LNCaP clone FGC (cell line): ENCODE measurements at regions not wholly inside any gene's neighbourhood (a gene's known extent, or its start where the extent isn't known, plus 50 kb on each side); places are given as distances from the start of the nearest gene placed in this dataset.
"Not testable (repeated sequence)": the region's sequence is repeated elsewhere in the genome, so short reads cannot be mapped to it uniquely, and the experiment has no call there.

Experiments used
- DNase-seq: peaks from one replicate; pipeline ENCODE4 v3.0.0-alpha.2; 2011; ENCODE audit warnings: low read depth
- H3K4me3 ChIP-seq: 2 replicates; pipeline ENCODE4 v1.5.1; 2011; ENCODE audit warnings: mild to moderate bottlenecking, low read depth, low read length, control low read depth
- TF ChIP-seq, protein P1 (sequence below): IDR thresholded peaks from 2 replicates; pipeline ENCODE4 v1.5.1; 2012; ENCODE audit warnings: mild to moderate bottlenecking; ENCODE audit not compliant: control insufficient read depth, insufficient read depth; ENCODE audit errors: extremely low read depth

DNA sequence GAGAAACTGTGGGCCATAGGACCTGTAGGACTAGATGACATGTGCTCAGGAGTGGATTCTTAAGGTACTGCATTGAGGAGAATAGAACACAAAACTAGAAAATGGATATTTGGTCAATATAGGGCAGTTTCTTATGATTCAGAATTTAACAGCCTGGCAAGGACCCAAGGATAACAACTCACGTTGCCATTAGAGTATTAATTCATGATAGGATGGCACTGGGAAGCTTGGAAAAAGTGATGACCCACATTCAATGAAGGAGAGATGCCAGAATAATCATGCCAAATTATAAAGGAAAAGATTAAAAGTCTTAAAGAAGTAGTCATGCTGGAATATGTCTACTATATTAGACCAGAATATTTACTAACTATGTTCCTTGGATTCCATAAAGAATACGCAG lies 594.5 kb downstream of the ANKRD50 start:
- H3K4me3 ChIP-seq: no peak overlapping the region
- TF ChIP-seq, protein P1, sequence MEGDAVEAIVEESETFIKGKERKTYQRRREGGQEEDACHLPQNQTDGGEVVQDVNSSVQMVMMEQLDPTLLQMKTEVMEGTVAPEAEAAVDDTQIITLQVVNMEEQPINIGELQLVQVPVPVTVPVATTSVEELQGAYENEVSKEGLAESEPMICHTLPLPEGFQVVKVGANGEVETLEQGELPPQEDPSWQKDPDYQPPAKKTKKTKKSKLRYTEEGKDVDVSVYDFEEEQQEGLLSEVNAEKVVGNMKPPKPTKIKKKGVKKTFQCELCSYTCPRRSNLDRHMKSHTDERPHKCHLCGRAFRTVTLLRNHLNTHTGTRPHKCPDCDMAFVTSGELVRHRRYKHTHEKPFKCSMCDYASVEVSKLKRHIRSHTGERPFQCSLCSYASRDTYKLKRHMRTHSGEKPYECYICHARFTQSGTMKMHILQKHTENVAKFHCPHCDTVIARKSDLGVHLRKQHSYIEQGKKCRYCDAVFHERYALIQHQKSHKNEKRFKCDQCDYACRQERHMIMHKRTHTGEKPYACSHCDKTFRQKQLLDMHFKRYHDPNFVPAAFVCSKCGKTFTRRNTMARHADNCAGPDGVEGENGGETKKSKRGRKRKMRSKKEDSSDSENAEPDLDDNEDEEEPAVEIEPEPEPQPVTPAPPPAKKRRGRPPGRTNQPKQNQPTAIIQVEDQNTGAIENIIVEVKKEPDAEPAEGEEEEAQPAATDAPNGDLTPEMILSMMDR: no peak

DNA sequence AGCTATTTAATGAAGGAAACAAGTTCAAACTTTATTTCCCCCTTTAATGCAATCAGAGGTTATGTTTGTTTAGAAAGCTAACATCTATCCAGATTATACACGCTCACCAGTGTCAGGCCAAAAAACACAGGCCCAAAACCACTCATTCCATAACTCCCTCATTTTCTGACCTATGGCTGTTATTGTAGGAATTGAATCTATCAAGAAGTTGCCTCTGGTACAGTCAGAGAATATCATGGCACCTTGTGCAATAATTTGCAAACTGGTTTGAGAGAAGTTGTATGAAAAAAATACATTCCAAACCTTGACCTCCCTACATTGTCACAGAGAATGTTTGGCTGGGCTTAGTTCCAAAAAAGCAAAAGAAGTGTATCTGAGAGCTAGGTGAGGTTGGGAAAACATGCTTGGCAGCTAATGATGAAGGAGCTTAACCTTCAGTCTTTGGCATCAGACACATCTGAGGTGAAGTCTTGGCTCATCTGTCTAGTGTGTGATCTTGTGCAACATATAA lies 591.0 kb downstream of the ANKRD50 start:
- peak; percentile 46 for DNase-seq
- TF ChIP-seq, protein P1: no peak

More for the DNA sequence above, 594.5 kb downstream of the ANKRD50 start:
- no peak for DNase-seq

DNA sequence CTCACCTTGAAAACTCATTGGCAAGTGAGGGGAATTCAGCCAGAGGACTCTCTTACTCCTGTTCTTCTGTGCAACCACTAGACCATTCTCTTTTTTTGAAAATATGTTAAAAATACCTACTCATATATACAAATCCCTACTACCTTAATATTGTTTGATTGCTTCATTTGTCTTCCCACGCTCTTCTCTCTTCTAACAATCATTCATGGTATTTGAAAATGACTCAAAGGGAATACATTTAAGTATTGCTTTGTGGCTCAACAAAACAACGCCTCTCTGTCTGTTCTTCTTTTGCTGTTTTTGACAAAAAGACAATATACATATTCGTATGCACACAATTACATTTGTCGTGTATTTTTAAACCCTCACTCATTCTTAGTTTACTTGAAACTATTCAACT lies 589.4 kb downstream of the ANKRD50 start:
- TF ChIP-seq, protein P1: no peak
- H3K4me3 ChIP-seq: no peak overlapping the region
- DNase-seq: no peak

More for the DNA sequence above, 591.0 kb downstream of the ANKRD50 start:
- no peak overlapping the region for H3K4me3 ChIP-seq

DNA sequence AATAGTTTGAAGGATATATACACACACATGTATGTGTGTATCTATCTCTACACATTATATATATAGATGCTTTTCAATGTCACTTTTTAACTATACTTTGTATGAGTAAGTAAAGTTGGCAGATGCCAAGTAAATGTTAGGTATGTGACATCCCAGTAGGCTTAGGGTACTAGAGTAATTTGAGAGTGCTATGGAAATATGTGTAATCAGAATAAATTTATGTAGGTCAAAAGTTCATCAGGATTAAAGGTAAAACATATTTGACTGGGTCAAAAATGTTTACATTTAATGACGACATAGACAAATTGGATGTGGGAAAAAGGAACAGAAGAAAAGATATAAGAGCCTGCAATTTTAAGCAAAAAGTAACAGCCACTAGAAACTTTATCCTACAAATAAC lies 588.8 kb downstream of the ANKRD50 start:
- TF ChIP-seq, protein P1: no peak
- no peak for DNase-seq

DNA sequence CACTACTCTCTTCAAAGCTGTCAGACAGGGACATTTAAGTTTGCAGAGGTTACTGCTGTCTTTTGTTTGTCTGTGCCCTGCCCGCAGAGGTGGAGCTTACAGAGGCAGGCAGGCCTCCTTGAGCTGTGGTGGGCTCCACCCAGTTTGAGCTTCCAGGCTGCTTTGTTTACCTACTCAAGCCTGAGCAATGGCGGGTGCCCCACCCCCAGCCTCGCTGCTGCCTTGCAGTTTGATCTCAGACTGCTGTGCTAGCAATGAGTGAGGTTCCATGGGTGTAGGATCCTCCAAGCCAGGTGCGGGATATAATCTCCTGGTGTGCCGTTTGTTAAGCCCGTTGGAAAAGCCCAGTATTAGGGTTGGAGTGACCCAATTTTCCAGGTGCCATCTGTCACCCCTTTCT lies 581.2 kb downstream of the ANKRD50 start:
- not testable (repeated sequence) for DNase-seq, H3K4me3 ChIP-seq

More for the DNA sequence above, 588.8 kb downstream of the ANKRD50 start:
- H3K4me3 ChIP-seq: no peak overlapping the region

DNA sequence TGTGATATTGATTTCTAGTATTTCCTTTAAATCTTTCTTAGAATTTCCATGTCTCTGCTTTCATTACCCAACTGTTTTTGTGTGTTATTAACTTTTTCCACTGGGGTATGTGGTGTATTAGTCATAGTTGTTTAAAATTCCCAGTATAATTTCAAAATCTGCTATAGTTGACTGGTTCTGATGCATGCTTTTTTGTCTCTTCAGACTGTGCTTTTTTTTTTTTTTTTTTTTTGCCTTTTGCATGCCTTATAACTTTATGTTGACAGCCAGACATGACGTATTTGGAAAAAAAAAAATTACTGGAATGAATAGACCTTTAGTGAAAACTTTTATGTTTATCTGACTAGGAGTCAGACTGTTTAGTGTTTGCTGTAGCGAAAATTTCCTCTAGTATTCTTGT lies 580.4 kb downstream of the ANKRD50 start:
- no peak for DNase-seq
- TF ChIP-seq, protein P1: no peak
- H3K4me3 ChIP-seq: no peak overlapping the region

DNA sequence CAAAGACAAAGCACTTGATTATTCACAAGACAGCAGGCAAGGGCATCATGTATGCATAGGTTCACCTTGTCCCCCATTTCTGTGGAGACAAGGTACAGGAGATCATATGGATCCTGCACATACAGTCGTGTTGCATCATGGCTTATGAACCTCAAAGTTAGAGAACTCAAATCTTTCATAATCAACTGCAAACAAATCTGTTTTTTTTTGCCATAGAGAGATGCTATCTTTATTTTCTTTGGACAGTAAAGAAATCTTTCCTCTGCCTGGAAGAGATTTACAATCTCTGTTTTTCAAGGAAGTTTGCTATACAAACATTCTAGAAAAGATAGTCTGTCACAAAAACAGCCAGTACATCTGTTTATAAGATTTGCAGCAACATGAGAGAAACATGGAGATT lies 578.8 kb downstream of the ANKRD50 start:
- H3K4me3 ChIP-seq: no peak overlapping the region
- TF ChIP-seq, protein P1: no peak
- peak; percentile 71 for DNase-seq
